DMS 273 (cell line): ENCODE measurements at regions not wholly inside any gene's neighbourhood (a gene's known extent, or its start where the extent isn't known, plus 50 kb on each side); places are given as distances from the start of the nearest gene placed in this dataset.
A peak's percentile ranks its signal among the peaks of the same experiment; 100 is the strongest.
"Not testable (repeated sequence)": the region's sequence is repeated elsewhere in the genome, so short reads cannot be mapped to it uniquely, and the experiment has no call there.

Experiments used
- DNase-seq: peaks from one replicate; lab custom pipeline; 2025; ENCODE audit not compliant: unreplicated experiment; lab: John Stamatoyannopoulos, UW

- no peak for DNase-seq
Measured at GRCh38 chr6:26257272-26257671, 107.7 kb upstream of the BTN3A2 start.

GRCh38 chr6:26258212-26258977, 106.6 kb upstream of the BTN3A2 start:
- peak; percentile 9 for DNase-seq

GRCh38 chr6:26260110-26260637, 104.8 kb upstream of the BTN3A2 start:
- DNase-seq = no peak

- no peak for DNase-seq
Measured at GRCh38 chr6:26260725-26261490, 104.1 kb upstream of the BTN3A2 start.

- DNase-seq = no peak
Measured at GRCh38 chr6:26264547-26264946, 100.5 kb upstream of the BTN3A2 start.

GRCh38 chr6:26267083-26267589, 97.9 kb upstream of the BTN3A2 start:
- DNase-seq = no peak

- DNase-seq = no peak
Measured at GRCh38 chr6:26268659-26269402, 96.2 kb upstream of the BTN3A2 start.

GRCh38 chr6:26269531-26270485, 95.2 kb upstream of the BTN3A2 start:
- DNase-seq = no peak

- no peak for DNase-seq
Measured at GRCh38 chr6:26270486-26270861, 94.5 kb upstream of the BTN3A2 start.

GRCh38 chr6:26270903-26271667, 93.9 kb upstream of the BTN3A2 start:
- no peak for DNase-seq

- DNase-seq = no peak
Measured at GRCh38 chr6:26271668-26272024, 93.4 kb upstream of the BTN3A2 start.

- DNase-seq = no peak
Measured at GRCh38 chr6:26272171-26272637, 92.8 kb upstream of the BTN3A2 start.

- DNase-seq = no peak
Measured at GRCh38 chr6:26273673-26274588, 91.1 kb upstream of the BTN3A2 start.

GRCh38 chr6:26275663-26276062, 89.3 kb upstream of the BTN3A2 start:
- no peak for DNase-seq

GRCh38 chr6:26276841-26277648, 88.0 kb upstream of the BTN3A2 start:
- DNase-seq = no peak

GRCh38 chr6:26278536-26278935, 86.5 kb upstream of the BTN3A2 start:
- no peak for DNase-seq

GRCh38 chr6:26279371-26279770, 85.6 kb upstream of the BTN3A2 start:
- not testable (repeated sequence) for DNase-seq
